GM12873 (cell line): ENCODE measurements at regions not wholly inside any gene's neighbourhood (a gene's known extent, or its start where the extent isn't known, plus 50 kb on each side); places are given as distances from the start of the nearest gene placed in this dataset.
A peak's percentile ranks its signal among the peaks of the same experiment; 100 is the strongest.

Experiments
- CTCF ChIP-seq: IDR thresholded peaks from 2 replicates; pipeline ENCODE4 v1.5.1; 2012; ENCODE audit warnings: low read depth, mild to moderate bottlenecking, moderate library complexity, low read length, control low read depth; ENCODE audit not compliant: insufficient read depth; ENCODE audit errors: missing control alignments

- no peak for TF ChIP-seq CTCF
Observed at GRCh38 chr12:14214495-14214894, 151.0 kb upstream of the ATF7IP start.

GRCh38 chr12:14216405-14217294, 148.8 kb upstream of the ATF7IP start:
- TF ChIP-seq CTCF: no peak

GRCh38 chr12:14219156-14219555, 146.3 kb upstream of the ATF7IP start:
- TF ChIP-seq CTCF: no peak

GRCh38 chr12:14225064-14225463, 140.4 kb upstream of the ATF7IP start:
- no peak for TF ChIP-seq CTCF

- TF ChIP-seq CTCF: peak; percentile 39
Observed at GRCh38 chr12:14238221-14238792, 127.2 kb upstream of the ATF7IP start.

- peak; percentile 47 for TF ChIP-seq CTCF
Observed at GRCh38 chr12:14239350-14239934, 126.0 kb upstream of the ATF7IP start.
